Activated CD4-positive, alpha-beta T cell treated with anti-CD3 and anti-CD28 coated beads, Interleukin-2, Interleukin-4, amounts not matched to agents 100 ng/mL and 50 ng/mL, durations not matched to agents 16 hours and 8 hours (primary cell): ENCODE measurements at regions not wholly inside any gene's neighbourhood (a gene's known extent, or its start where the extent isn't known, plus 50 kb on each side); places are given as distances from the start of the nearest gene placed in this dataset.

ENCODE experiments used
- DNase-seq: peaks from one replicate; pipeline ENCODE4 v3.0.0-alpha.2; 2020; ENCODE audit warnings: low spot score

DNA sequence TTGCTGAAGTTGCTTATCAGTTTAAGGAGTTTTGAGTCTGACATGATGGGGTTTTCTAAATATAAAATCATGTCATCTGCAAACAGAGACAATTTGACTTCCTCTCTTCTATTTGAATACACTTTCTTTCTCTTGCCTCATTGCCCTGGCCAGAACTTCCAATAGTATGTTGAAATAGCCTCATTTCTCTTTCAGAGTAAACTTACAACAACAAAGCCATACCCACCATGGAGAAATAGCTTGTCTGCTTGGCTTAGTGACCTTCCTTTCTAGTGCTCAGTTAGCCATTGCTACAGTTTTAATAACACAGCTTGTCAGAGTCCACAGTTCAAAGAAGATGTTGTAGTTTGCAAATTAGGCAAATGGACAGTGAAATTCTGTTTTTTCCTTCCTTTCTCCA, 228.0 kb downstream of the ETAA1 start:
- no peak for DNase-seq

DNA sequence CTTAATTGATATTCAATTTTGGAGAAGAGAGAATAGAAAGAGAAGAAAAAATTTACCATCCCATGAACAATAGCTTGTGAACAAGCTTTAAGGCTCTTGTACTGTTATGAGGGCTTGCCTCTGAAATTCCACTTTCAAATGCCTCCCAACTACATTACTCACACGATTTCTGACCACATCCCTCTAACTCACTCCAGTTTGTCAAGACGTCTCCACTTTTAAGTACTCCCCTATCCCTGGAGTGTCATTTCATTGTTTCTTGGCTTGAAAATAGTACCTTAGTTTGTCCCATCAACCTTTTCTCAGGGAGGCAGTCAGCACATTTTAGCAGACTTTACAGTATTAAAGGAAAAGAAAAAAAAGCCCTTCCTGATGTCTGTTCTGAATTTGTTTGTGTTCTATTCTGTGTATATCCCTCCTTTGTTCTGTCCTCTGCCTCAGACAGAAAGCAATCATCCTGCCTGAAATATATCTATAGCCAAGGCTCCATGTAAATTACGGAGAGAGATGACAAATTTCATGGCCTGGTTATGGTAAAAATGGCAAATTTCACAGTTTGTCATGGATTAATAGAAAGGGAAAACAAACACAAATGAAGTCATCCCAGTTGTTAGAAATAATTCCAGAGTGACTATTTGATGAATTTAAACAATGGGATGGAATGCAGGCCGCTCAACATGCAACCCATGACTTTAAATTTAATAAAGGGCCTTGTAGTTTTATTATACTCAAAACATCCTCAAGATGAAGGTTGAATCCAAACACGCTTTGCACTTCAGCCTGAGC, 228.8 kb downstream of the ETAA1 start:
- no peak for DNase-seq

DNA sequence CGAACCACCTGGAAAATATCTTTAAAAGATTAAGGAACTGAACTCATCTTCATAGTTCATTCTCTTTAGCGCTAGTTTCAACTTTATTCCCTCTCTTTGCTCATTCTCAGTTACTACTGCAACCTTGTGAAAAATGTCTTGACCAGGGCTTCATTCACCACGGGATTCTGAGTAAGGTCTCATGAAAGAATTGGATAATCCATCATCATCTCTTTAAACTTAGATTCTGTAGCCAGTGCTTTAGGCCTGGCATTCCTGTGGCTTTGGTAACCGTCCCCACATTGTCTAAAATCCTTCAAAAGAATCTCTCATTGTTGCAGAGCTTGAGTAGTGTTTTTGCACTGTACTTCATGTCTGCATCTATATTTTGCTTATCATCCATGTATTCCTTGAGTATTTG, 229.5 kb downstream of the ETAA1 start:
- DNase-seq: no peak

- no peak for DNase-seq
These were observed 230.5 kb downstream of the ETAA1 start for GRCh38 chr2:67627456-67628207.

DNA sequence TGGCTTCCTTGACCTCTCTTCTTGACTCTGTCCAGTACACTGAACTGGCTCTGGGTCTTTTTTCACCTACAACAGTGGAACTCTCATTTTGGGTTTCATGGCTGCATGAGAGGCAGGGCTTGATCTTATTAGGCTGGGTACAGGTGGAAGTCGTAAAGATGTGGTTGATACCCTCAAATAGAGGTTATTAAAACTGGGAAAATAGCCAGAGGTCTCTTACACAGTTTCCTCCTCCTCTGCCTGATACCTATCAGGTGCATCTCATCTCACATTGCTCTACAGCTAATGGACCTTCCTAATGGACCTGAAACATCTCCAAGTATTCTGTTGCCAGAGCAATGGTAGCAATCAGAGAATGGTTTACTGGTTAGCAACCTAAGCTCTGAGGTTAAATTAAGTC, 231.8 kb downstream of the ETAA1 start:
- DNase-seq: no peak

DNA sequence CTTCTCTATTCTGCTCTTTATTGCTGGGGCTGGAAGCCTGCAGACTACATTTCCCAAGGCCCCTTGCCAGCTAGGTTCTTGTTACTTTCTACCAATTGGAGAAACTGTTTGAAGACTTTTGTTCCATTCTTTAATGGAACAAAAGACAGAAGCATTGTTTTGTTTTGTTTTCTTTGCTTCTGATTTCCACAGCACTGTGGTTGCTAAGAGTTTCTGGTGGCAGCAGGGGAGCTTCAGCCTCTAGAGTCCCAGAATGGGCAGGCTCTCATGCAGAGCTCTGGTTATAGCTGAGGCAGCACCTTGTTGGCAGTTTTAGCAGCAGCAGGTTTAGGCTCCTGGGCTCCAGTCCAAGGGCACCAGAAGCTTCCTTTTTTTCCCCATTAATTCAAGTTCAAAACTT, 234.3 kb downstream of the ETAA1 start:
- DNase-seq: no peak

DNA sequence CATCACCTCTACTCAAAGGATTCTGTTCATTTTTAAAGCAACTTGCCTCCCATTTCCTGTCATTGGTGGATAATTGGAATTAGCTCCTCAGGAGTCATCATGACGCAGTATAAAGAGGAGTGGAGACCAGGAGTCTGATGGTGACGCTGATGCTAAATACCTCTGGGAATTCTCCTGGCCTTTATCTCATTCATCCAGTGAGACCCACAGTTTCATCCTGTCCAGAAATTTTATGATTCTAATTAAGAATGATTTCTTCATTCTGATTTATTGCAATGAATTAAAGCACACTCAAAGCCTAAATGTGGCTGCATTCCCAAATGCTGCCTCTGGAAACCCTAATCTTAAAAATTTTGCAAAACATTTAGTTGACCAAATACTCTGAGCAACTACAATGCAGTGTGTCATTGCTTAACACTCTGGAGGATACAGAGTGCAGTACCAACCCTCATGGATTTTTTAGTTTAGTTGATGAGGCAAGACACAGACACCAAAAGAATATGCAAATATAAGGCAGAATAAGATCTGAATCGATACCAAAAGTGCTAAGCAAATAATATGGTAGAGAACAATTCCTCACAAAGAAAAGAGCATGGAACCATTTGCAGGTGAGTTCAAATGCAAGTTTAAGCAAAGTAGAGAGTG, 236.2 kb downstream of the ETAA1 start:
- DNase-seq: no peak

- DNase-seq: no peak
These were observed 241.0 kb downstream of the ETAA1 start for GRCh38 chr2:67638146-67638545.

- DNase-seq: no peak
These were observed 244.3 kb downstream of the ETAA1 start for GRCh38 chr2:67641312-67642045.

DNA sequence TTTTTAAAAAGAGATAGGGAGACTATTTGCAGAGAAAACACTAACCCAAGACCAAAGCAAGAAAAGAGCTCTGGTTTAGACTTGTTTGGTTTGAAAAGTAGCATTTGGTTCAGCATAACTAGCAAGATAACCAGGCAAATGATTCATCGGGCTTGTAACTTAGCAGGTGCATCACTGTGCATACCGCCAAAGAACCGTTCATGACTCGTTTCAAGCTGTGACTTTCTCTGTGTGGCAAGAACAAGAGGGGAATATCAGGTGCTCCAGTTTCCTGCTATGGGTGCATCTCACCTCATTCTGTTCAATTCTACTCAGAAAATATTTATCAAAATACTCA, 244.9 kb downstream of the ETAA1 start:
- no peak for DNase-seq

GRCh38 chr2:67642961-67643360, 245.8 kb downstream of the ETAA1 start:
- DNase-seq: no peak

DNA sequence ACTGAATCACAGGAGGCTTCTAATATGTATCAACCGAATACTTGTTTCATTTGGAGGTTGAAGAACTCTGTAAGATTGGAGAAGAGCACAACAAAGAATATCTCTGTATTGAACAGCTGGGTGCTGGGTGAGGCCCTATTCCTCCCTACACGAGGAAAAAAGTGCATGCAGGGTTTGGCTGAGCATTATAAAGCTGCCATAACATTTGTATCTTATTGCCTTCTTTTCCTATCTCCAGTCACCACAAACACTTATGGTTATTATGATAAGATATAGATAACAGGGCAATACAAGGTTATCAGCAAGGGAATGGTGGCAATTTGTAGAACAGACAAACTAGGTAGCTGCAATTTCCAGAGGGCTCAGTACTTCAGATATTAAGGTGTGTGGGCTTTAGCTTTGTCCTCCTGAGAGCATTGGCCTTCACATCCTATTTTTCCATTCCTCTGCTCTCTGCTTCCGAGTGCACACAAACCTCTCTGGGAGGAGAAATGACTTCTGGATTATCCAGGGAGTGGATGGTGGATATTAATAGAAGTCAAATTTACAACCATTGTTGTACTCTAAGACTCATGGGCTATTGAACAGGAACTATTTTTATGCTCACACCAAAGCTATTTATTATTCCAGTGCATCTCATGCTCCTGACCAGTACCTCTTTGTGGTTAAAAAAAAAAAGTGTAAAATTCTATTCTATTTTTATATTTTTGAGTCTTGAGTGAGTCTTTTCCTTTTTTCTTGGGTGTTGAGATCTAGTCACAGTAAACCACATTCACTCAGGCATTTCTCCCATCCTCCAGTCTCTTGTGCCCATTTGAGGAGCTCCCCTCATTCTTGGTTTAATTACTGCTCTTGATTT, 248.4 kb downstream of the ETAA1 start:
- DNase-seq: no peak

- no peak for DNase-seq
These were observed 249.7 kb downstream of the ETAA1 start for GRCh38 chr2:67646714-67647333.

GRCh38 chr2:67649331-67650261, 252.5 kb downstream of the ETAA1 start:
- DNase-seq: no peak

DNA sequence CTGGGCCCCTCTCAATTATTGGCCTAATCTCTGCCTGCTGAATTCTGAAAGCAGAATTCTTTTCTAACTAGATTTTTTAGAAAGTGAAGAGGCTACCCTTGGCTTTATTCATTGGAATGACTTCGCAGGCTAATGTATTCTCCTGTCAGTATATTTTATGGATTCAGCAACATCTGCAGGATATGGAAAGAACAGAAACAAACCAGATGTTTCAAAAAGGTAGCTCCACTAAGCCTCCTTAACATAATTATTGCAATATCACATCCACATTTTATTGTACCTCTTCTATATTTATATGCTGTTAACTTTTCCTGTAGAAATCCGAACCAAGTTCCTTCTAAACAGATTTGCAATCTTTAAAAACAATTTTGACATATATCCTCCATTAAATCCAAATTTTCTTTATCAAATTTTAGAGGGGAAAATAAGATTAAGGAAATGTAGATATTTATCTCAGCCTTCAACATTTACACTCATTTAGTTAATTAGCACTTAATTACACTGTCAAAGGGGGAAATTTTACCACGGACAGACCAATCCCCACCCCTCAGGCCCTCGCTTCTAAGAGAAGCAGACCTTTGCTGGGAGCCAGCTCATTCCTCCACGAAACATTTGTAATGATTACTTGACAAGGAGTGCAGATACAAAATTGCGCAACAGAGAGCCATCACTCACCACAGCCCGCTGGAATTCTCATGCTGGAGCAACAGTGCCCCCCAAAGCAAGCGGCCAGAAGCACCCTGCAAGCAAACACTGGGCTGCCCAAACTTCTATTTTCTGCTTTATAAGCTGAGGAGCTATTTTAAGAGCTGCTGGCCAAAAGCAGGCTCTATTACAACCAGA, 253.4 kb downstream of the ETAA1 start:
- peak; percentile 7 for DNase-seq

- no peak for DNase-seq
These were observed 254.4 kb downstream of the ETAA1 start for GRCh38 chr2:67651565-67651964.

- no peak for DNase-seq
These were observed 255.5 kb downstream of the ETAA1 start for GRCh38 chr2:67652679-67653078.

DNA sequence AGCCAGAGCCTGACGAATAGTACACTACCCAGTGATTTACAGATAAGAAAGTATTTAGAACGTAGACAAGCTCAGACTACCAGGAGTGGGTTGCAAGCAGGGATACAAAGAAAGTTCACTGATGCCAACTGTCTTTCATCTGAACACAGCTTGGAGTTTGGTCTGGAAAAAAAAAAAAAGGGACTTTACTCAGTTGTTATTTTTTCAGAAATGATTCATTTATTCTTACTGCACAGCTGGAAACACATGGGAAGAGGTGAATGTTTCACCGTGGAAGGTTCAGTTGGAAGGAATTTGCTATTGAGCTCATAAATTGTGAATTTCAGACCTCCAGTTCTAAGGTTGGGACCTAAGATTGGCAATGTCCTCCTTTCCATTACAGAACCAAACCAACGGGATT, 259.7 kb downstream of the ETAA1 start:
- no peak for DNase-seq

DNA sequence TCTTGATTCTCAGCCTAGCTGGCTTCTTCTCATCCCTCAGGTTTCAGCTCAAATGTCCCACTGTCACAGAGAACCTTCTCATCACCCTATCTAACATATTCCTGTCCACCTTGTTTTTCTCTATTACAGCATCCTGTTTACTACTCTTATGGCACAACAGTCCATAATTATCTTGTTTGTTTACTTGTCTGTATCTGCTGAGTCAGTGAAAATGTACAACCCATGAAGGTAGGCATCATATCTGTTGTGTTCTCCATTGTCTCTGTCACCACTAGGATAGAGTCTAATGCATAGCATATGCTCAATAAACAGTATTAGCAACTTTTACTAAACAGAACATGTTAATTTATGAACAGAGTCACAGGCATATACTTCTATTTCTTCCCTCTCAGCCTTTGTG, 261.7 kb downstream of the ETAA1 start:
- DNase-seq: no peak
